Colonic mucosa (tissue), 4 donors: ENCODE measurements at regions not wholly inside any gene's neighbourhood (a gene's known extent, or its start where the extent isn't known, plus 50 kb on each side); places are given as distances from the start of the nearest gene placed in this dataset.
A peak's percentile ranks its signal among the peaks of the same experiment; 100 is the strongest.

Experiments used
- DNase-seq: peaks from one replicate; pipeline ENCODE4 v3.0.0-alpha.2; 2020
- H3K27ac ChIP-seq: fragments of 200-600 bp; one replicate; pipeline ENCODE4 v1.8.0; 2021
- H3K27me3 ChIP-seq: fragments of 200-600 bp; one replicate; pipeline ENCODE4 v1.8.0; 2021
- H3K36me3 ChIP-seq: fragments of 200-600 bp; one replicate; pipeline ENCODE4 v1.8.0; 2021
- H3K4me1 ChIP-seq: fragments of 200-600 bp; one replicate; pipeline ENCODE4 v1.8.0; 2021; ENCODE audit warnings: mild to moderate bottlenecking
- H3K4me3 ChIP-seq: fragments of 200-600 bp; one replicate; pipeline ENCODE4 v1.8.0; 2021
- H3K9ac ChIP-seq, 2 donors: one replicate each; pipeline ENCODE4 v1.7.0; 2013; ENCODE audit warnings: control low read depth in 2 of 2, low read depth in 2 of 2, low read length in 2 of 2
- H3K9me3 ChIP-seq: fragments of 200-600 bp; one replicate; pipeline ENCODE4 v1.8.0; 2021
- intact Hi-C: fragments of 100-400 bp; cut with DNase I; formaldehyde crosslinking; loops from one replicate; pipeline ENCODE4 v1.14.1; 2022
- TF ChIP-seq, protein P1 (sequence below): fragments of 200-600 bp; IDR thresholded peaks from one replicate; pipeline ENCODE4 v1.8.0; 2022; ENCODE audit warnings: antibody characterized with exemption, mild to moderate bottlenecking
- donor health status: healthy.
- donor health status: DM: no; HTN: no; CAD: no.
- donor health status: DM: no; HTN: no; CAD: no.

DNA sequence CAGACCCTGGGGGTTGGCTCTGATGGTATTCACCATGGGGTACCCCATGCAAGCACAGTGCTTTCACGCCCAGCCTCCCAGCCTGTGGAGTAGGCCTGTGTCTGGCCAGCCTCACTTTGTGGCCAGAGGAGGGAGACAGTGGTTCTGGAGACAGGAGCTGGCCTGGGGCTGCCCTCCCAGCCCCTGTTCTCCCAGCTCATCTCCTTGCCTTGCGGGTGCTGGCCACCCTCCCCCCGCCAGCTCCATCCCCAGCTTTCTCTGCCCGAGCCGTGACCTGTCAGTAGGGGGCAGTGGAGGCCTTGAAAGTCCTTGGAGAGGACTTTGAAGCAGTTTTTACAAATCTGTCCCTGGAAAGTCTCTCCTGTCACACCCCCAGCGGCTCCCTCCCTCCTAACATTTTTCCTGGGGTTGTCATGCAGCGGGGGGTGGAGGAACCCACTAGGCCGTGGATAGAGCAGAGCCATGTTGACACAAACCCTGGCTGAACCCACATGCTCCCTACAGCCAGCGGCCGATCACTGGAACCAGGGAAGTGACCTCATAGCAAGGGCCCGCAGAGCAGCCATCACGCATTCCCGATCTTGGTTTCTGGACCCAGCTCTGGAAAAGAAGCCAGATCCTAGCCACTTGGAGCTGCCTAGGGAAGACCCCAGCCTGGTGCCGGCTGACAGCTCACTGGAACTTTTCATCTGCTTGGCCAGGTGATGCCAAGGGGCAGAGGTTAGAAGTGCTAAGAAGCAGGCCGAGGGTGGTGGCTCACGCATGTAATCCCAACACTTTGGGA lies 289.4 kb downstream of the SEC14L1 start:
- peak overlapping the region; percentile 56 for H3K27ac ChIP-seq
- H3K9ac ChIP-seq: peak overlapping the region in 1 of 2 donors; percentile 46
- H3K9me3 ChIP-seq: no peaks in the 10 kb centered on the region
- intact Hi-C loops: loop anchor here (2.0 to 5.0 kb wide), 2 partner anchors 65 to 98 kb away; no protein-coding TSS in a partner anchor
- TF ChIP-seq, protein P1, sequence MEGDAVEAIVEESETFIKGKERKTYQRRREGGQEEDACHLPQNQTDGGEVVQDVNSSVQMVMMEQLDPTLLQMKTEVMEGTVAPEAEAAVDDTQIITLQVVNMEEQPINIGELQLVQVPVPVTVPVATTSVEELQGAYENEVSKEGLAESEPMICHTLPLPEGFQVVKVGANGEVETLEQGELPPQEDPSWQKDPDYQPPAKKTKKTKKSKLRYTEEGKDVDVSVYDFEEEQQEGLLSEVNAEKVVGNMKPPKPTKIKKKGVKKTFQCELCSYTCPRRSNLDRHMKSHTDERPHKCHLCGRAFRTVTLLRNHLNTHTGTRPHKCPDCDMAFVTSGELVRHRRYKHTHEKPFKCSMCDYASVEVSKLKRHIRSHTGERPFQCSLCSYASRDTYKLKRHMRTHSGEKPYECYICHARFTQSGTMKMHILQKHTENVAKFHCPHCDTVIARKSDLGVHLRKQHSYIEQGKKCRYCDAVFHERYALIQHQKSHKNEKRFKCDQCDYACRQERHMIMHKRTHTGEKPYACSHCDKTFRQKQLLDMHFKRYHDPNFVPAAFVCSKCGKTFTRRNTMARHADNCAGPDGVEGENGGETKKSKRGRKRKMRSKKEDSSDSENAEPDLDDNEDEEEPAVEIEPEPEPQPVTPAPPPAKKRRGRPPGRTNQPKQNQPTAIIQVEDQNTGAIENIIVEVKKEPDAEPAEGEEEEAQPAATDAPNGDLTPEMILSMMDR: peak; percentile 72
- H3K36me3 ChIP-seq: no peaks in the 10 kb centered on the region
- peak; percentile 91 for DNase-seq
- no peaks in the 10 kb centered on the region for H3K27me3 ChIP-seq
- peaks cover 37% of the 10 kb centered on the region for H3K4me1 ChIP-seq
- H3K4me3 ChIP-seq: no peak overlapping the region

DNA sequence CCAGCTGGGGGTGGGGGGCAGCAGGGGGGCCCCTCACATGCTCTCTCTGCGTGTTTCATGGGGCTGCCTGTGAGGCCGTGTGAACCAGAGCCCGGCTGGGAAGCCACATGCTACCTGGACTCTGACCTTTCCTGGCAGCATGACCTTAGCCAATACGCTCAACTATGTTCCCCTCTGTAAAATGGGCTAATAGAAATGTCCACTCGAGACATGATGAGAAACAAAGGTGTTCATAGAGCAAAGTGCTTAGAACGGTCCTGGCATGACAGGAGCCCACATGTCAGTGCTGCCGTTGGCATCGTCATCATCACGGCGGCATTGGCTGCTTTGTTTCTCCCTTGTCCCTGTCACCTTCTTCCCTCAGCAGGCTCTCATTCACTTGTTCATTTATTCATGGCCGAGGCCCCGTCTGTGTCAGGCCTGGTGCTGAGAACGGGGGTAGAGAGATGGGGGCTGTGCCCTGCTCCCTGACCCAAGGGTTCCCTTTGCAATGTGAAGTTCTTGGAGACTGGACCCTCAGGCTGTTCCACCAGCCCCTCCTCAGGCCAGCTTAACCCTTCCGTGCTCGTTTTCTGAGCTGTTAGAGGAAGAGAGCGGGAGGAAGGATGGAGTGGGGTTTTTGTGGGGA lies 291.4 kb downstream of the SEC14L1 start:
- Histone ChIP-seq H3K4me3 (no peak overlapping the region), H3K9me3 (no peaks in the 10 kb centered on the region), H3K9ac (no peak overlapping the region), H3K27me3 (no peaks in the 10 kb centered on the region), H3K27ac (no peak overlapping the region), H3K36me3 (no peaks in the 10 kb centered on the region), H3K4me1 (peaks cover 31% of the 10 kb centered on the region)
- no peak for DNase-seq
- TF ChIP-seq, protein P1: no peak
- intact Hi-C loops: no loop called here

DNA sequence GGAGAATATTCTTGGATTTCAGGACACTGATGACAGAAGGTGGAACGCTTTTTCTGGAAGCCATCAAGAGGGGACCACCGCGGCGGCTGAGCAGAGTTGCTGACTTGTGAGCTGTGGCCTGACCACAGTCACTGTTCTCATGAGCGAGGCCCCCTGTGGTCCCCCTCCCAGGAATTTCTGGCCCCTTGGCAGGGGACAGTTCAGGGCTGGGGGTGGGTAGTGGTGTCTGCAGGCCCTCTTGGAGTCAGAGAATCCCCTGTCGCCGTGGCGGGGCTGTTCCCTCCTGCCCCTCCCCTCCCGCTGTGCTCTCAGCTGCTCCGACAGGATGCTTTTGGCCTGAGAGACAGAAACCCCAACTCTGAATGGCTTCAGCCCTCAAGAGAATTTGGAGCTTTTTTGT lies 292.0 kb downstream of the SEC14L1 start:
- Histone ChIP-seq H3K27me3 (no peaks in the 10 kb centered on the region), H3K27ac (no peak overlapping the region), H3K4me3 (no peak overlapping the region), H3K4me1 (peaks cover 27% of the 10 kb centered on the region), H3K9me3 (no peaks in the 10 kb centered on the region), H3K36me3 (no peaks in the 10 kb centered on the region), H3K9ac (peak overlapping the region in 1 of 2 donors; percentile 8)
- intact Hi-C loops: no loop called here
- DNase-seq: no peak
- TF ChIP-seq, protein P1: no peak

DNA sequence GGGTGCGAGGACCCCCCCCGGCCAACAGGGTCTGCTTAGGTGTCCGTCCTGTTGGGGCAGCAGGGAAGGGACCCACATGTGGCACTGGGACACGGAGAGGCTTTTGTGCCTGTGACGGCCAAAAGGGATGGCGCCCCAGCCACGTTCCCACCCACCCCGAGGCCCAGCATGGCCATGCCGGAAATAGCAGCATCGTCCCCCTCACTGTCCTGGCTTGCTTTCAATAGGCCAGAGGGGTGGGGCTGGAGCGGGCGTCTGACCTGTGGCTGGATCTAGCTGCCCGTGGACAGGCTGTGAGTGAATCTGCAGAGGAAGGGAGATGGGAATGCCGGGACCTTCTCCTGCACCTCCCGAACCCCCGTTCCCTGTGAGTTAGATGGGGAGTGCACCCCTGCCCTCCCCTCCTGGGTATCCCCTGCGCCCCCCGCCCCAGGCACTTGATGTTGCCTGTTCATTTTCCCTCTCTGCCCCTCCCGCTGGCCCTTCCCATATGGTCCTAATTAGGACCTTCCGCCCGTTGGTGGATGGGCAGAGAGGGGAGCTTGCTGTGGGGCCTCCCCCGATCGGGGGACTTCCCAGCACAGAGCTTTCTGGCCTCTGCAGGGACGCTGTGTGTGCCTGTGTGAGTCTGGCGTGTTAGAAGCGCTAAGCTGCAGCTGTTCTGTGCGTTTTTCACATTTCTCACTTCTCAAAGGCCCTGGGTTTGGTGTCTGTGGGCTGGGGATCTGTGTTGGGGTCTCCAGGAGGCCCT lies 292.8 kb downstream of the SEC14L1 start:
- Histone ChIP-seq H3K9me3 (no peaks in the 10 kb centered on the region), H3K4me3 (no peak overlapping the region), H3K27ac (peak overlapping the region; percentile 40), H3K4me1 (peaks cover 21% of the 10 kb centered on the region), H3K9ac (peak overlapping the region in 1 of 2 donors; percentile 30), H3K27me3 (no peaks in the 10 kb centered on the region), H3K36me3 (no peaks in the 10 kb centered on the region)
- TF ChIP-seq, protein P1: no peak
- intact Hi-C loops: no loop called here
- DNase-seq: no peak
